Spinal cord (tissue), 9 donors: ENCODE measurements at regions not wholly inside any gene's neighbourhood (a gene's known extent, or its start where the extent isn't known, plus 50 kb on each side); places are given as distances from the start of the nearest gene placed in this dataset.
A peak's percentile ranks its signal among the peaks of the same experiment; 100 is the strongest.

Experiments used
- DNase-seq, 6 donors: peaks; one replicate each; pipeline versions ENCODE4 v3.0.0 to v3.0.0-alpha.2; 2013 to 2015; ENCODE audit warnings: low spot score in 6 of 6, low read depth in 4 of 6
- H3K27ac ChIP-seq: one replicate; pipeline ENCODE4 v1.5.1; 2013; ENCODE audit warnings: low read depth, low read length, control low read depth
- H3K27me3 ChIP-seq: one replicate; pipeline ENCODE4 v1.6.1; 2013; ENCODE audit warnings: low read length; ENCODE audit not compliant: control insufficient read depth, insufficient read depth
- H3K36me3 ChIP-seq: one replicate; pipeline ENCODE4 v1.6.1; 2013; ENCODE audit warnings: low read length; ENCODE audit not compliant: control insufficient read depth, insufficient read depth
- H3K4me1 ChIP-seq: one replicate; pipeline ENCODE4 v1.6.1; 2013; ENCODE audit warnings: low read length; ENCODE audit not compliant: control insufficient read depth, insufficient read depth
- H3K4me3 ChIP-seq: one replicate; pipeline ENCODE4 v1.5.1; 2013; ENCODE audit warnings: low read depth, low read length, control low read depth
- H3K9me3 ChIP-seq: one replicate; pipeline ENCODE4 v1.6.1; 2013; ENCODE audit warnings: low read length; ENCODE audit not compliant: control insufficient read depth, insufficient read depth
- WGBS: methylation state at CpG from one replicate; pipeline ENCODE4 v1.1.5; 2013; ENCODE audit warnings: missing lambda C conversion rate; ENCODE audit not compliant: insufficient coverage; 5-methylcytosine and 5-hydroxymethylcytosine counted together
- donor health status: healthy.

GRCh38 chr14:94677213-94677612, 65.0 kb downstream of the SERPINA3 start:
- H3K9me3 ChIP-seq = no peaks in the 10 kb centered on the region
- no peak for DNase-seq
- 64% methylated on average over 2 of the region's 4 CpGs for WGBS
- no peaks in the 10 kb centered on the region for H3K36me3 ChIP-seq
- no peak overlapping the region for H3K27ac ChIP-seq
- H3K4me3 ChIP-seq = no peak overlapping the region
- H3K27me3 ChIP-seq = no peaks in the 10 kb centered on the region
- H3K4me1 ChIP-seq = peaks cover 5% of the 10 kb centered on the region

GRCh38 chr14:94676495-94677185, 64.4 kb downstream of the SERPINA3 start:
- Histone ChIP-seq H3K27me3 (no peaks in the 10 kb centered on the region), H3K4me1 (peaks cover 5% of the 10 kb centered on the region), H3K36me3 (no peaks in the 10 kb centered on the region), H3K27ac (no peak overlapping the region), H3K9me3 (no peaks in the 10 kb centered on the region), H3K4me3 (no peak overlapping the region)
- 54% methylated on average over 3 of the region's 4 CpGs for WGBS
- DNase-seq = peak in 1 of 6 donors; percentile 57

- Histone ChIP-seq H3K27me3 (no peaks in the 10 kb centered on the region), H3K27ac (no peak overlapping the region), H3K36me3 (no peaks in the 10 kb centered on the region), H3K9me3 (no peaks in the 10 kb centered on the region), H3K4me3 (no peak overlapping the region), H3K4me1 (peaks cover 5% of the 10 kb centered on the region)
- DNase-seq = no peak
- 94% methylated on average over 6 of the region's 8 CpGs for WGBS
Observed at GRCh38 chr14:94675036-94675435, 62.8 kb downstream of the SERPINA3 start.

- H3K4me1 ChIP-seq = peaks cover 5% of the 10 kb centered on the region
- DNase-seq = no peak
- H3K4me3 ChIP-seq = no peak overlapping the region
- H3K27me3 ChIP-seq = no peaks in the 10 kb centered on the region
- H3K36me3 ChIP-seq = no peaks in the 10 kb centered on the region
- no peaks in the 10 kb centered on the region for H3K9me3 ChIP-seq
- 73% methylated on average over 10 of the region's 12 CpGs for WGBS
- no peak overlapping the region for H3K27ac ChIP-seq
Observed at GRCh38 chr14:94673781-94674231, 61.6 kb downstream of the SERPINA3 start.
